ENCODE measurements at regions not wholly inside any gene's neighbourhood (a gene's known extent, or its start where the extent isn't known, plus 50 kb on each side); places are given as distances from the start of the nearest gene placed in this dataset.

- TF ChIP-seq POLR2A (IDR thresholded peaks at IDR 0.05): no peak
- TF ChIP-seq, protein P1, sequence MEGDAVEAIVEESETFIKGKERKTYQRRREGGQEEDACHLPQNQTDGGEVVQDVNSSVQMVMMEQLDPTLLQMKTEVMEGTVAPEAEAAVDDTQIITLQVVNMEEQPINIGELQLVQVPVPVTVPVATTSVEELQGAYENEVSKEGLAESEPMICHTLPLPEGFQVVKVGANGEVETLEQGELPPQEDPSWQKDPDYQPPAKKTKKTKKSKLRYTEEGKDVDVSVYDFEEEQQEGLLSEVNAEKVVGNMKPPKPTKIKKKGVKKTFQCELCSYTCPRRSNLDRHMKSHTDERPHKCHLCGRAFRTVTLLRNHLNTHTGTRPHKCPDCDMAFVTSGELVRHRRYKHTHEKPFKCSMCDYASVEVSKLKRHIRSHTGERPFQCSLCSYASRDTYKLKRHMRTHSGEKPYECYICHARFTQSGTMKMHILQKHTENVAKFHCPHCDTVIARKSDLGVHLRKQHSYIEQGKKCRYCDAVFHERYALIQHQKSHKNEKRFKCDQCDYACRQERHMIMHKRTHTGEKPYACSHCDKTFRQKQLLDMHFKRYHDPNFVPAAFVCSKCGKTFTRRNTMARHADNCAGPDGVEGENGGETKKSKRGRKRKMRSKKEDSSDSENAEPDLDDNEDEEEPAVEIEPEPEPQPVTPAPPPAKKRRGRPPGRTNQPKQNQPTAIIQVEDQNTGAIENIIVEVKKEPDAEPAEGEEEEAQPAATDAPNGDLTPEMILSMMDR (IDR thresholded peaks at IDR 0.05 in 4 of 5, conservative IDR thresholded peaks at IDR 0.05 in 1 of 5): no peak
These were observed 1818.6 kb downstream of the PCDH9 start for GRCh38 chr13:65411521-65411920.

All from gastrocnemius medialis (tissue), 4 donors.